ENCODE measurements at regions not wholly inside any gene's neighbourhood (a gene's known extent, or its start where the extent isn't known, plus 50 kb on each side); places are given as distances from the start of the nearest gene placed in this dataset.

DNA sequence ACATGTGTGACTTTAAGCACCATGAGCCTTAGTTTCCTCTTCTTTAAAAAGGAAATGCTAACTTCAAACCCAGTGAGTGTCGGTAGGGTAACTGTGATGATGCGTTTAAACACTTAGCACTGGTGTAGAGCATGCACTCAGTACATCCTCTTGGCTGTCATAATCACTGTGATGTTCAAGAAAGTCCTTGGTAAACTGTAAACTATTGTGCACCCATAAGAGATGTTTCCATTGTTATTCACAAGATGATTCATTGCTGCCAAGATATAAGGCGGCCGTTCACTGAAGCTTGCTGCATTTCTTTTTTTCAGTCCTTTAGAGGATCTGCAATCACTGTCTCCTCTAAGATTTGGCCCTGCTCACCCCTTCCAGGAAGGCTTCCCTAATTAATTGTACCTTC, 61.8 kb upstream of the DAB1 start:
- H3F3A ChIP-seq (ENCODE audit: insufficient read depth): no peaks in the 10 kb centered on the region
- no peaks in the 10 kb centered on the region for H3K79me2 ChIP-seq (ENCODE audit: insufficient read depth, low read length)
- TF ChIP-seq, protein P1, sequence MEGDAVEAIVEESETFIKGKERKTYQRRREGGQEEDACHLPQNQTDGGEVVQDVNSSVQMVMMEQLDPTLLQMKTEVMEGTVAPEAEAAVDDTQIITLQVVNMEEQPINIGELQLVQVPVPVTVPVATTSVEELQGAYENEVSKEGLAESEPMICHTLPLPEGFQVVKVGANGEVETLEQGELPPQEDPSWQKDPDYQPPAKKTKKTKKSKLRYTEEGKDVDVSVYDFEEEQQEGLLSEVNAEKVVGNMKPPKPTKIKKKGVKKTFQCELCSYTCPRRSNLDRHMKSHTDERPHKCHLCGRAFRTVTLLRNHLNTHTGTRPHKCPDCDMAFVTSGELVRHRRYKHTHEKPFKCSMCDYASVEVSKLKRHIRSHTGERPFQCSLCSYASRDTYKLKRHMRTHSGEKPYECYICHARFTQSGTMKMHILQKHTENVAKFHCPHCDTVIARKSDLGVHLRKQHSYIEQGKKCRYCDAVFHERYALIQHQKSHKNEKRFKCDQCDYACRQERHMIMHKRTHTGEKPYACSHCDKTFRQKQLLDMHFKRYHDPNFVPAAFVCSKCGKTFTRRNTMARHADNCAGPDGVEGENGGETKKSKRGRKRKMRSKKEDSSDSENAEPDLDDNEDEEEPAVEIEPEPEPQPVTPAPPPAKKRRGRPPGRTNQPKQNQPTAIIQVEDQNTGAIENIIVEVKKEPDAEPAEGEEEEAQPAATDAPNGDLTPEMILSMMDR (IDR thresholded peaks at IDR 0.05; ENCODE audit: insufficient read depth, low read length, poor library complexity, severe bottlenecking): no peak
- TF ChIP-seq EZH2phosphoT487 (conservative IDR thresholded peaks at IDR 0.05; ENCODE audit: low read length): no peak
- no peak overlapping the region for H3K4me2 ChIP-seq (ENCODE audit: low read depth, low read length, poor library complexity, severe bottlenecking)
- no peaks in the 10 kb centered on the region for H3K27me3 ChIP-seq (ENCODE audit: low read length)
- no peaks in the 10 kb centered on the region for H3K36me3 ChIP-seq (ENCODE audit: low read length)
- H3K27ac ChIP-seq (ENCODE audit: low read depth, low read length): no peak overlapping the region
- H3K9ac ChIP-seq (ENCODE audit: low read length): no peak overlapping the region
- no peaks in the 10 kb centered on the region for H3K9me2 ChIP-seq (replicated peaks; ENCODE audit: insufficient read depth, low read length)
- H3K9me3 ChIP-seq (ENCODE audit: insufficient read depth, low read length): no peaks in the 10 kb centered on the region
- no peak overlapping the region for H2AFZ ChIP-seq (ENCODE audit: low read depth, low read length, severe bottlenecking)
- no peaks in the 10 kb centered on the region for H4K20me1 ChIP-seq (ENCODE audit: low read depth, low read length)
- no peak overlapping the region for H3K4me3 ChIP-seq (ENCODE audit: insufficient read depth, low read length, poor library complexity, severe bottlenecking)

DNA sequence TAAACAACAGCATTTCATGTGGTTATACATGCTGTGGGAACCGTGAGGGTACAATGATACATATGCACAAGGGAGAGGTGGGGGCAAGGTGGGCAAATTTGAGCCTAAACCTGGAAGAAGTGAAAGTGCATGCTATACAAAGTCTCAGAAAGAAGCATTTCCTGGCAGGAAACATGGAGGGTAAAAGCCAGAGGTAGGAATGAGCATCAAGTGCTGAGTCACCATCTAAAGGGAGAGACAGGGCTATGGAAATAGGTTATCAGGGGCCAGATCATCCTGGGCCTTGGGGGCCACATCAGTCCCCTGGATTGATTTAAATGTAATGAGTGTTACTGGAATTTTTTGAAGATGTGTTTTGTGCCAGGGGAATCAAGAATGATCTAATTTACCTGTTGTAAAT, 60.1 kb upstream of the DAB1 start:
- H3K79me2 ChIP-seq (ENCODE audit: insufficient read depth, low read length): no peaks in the 10 kb centered on the region
- H3K4me3 ChIP-seq (ENCODE audit: insufficient read depth, low read length, poor library complexity, severe bottlenecking): no peak overlapping the region
- no peaks in the 10 kb centered on the region for H3F3A ChIP-seq (ENCODE audit: insufficient read depth)
- no peaks in the 10 kb centered on the region for H3K9me2 ChIP-seq (replicated peaks; ENCODE audit: insufficient read depth, low read length)
- H3K4me2 ChIP-seq (ENCODE audit: low read depth, low read length, poor library complexity, severe bottlenecking): no peak overlapping the region
- H3K27me3 ChIP-seq (ENCODE audit: low read length): no peaks in the 10 kb centered on the region
- no peak overlapping the region for H3K9ac ChIP-seq (ENCODE audit: low read length)
- H3K27ac ChIP-seq (ENCODE audit: low read depth, low read length): no peak overlapping the region
- H3K9me3 ChIP-seq (ENCODE audit: insufficient read depth, low read length): no peaks in the 10 kb centered on the region
- no peaks in the 10 kb centered on the region for H3K36me3 ChIP-seq (ENCODE audit: low read length)
- no peak overlapping the region for H2AFZ ChIP-seq (ENCODE audit: low read depth, low read length, severe bottlenecking)
- TF ChIP-seq EZH2phosphoT487 (conservative IDR thresholded peaks at IDR 0.05; ENCODE audit: low read length): no peak
- TF ChIP-seq, protein P1 (IDR thresholded peaks at IDR 0.05; ENCODE audit: insufficient read depth, low read length, poor library complexity, severe bottlenecking): no peak
- H4K20me1 ChIP-seq (ENCODE audit: low read depth, low read length): no peaks in the 10 kb centered on the region

DNA sequence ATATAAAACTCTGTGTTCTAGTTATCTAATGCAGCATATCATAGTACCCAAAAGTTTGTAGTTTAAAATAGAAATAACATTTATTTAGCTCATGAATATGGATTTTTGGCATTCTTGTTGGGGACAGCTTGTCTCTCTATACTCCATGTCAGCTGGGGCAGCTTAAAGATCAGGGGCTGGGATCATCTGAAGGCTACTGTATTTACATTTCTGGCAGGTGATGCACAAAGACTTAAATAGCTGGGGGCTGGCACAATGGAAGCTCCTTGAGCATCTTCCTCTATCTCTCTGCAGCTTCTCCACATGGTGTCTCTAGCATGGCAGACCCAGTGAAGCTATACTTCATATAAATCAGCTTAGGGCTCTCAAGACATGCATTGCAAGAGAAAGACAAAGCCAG, 55.6 kb upstream of the DAB1 start:
- H3K36me3 ChIP-seq (ENCODE audit: low read length): no peaks in the 10 kb centered on the region
- H3K4me3 ChIP-seq (ENCODE audit: insufficient read depth, low read length, poor library complexity, severe bottlenecking): no peak overlapping the region
- no peaks in the 10 kb centered on the region for H3K9me2 ChIP-seq (replicated peaks; ENCODE audit: insufficient read depth, low read length)
- H2AFZ ChIP-seq (ENCODE audit: low read depth, low read length, severe bottlenecking): no peak overlapping the region
- no peak overlapping the region for H3K9ac ChIP-seq (ENCODE audit: low read length)
- no peaks in the 10 kb centered on the region for H3K79me2 ChIP-seq (ENCODE audit: insufficient read depth, low read length)
- H3K27me3 ChIP-seq (ENCODE audit: low read length): no peaks in the 10 kb centered on the region
- H3K4me2 ChIP-seq (ENCODE audit: low read depth, low read length, poor library complexity, severe bottlenecking): no peak overlapping the region
- no peak for TF ChIP-seq EZH2phosphoT487 (conservative IDR thresholded peaks at IDR 0.05; ENCODE audit: low read length)
- TF ChIP-seq, protein P1 (IDR thresholded peaks at IDR 0.05; ENCODE audit: insufficient read depth, low read length, poor library complexity, severe bottlenecking): no peak
- H3K9me3 ChIP-seq (ENCODE audit: insufficient read depth, low read length): no peaks in the 10 kb centered on the region
- no peaks in the 10 kb centered on the region for H3F3A ChIP-seq (ENCODE audit: insufficient read depth)
- no peak overlapping the region for H3K27ac ChIP-seq (ENCODE audit: low read depth, low read length)
- H4K20me1 ChIP-seq (ENCODE audit: low read depth, low read length): no peaks in the 10 kb centered on the region

DNA sequence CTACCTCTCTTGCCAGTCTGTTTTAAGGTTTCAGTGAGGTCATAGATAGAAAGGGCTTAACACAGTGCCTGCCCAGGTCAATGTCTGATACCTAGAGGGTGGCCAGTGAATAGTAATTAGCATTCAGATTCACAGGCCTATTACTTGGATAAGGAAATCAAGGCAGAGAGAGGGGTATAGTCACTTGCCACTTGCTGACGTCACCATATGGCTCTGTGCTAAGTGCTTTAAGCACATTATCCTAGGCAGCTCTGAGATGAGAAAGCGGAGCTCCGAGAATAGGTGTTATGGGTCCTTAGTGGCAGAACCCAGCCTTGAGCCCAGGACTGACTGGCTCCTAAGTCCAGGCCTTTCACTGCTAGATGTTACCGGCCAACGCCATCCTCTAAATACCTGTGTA, 51.5 kb upstream of the DAB1 start:
- no peak overlapping the region for H2AFZ ChIP-seq (ENCODE audit: low read depth, low read length, severe bottlenecking)
- TF ChIP-seq, protein P1 (IDR thresholded peaks at IDR 0.05; ENCODE audit: insufficient read depth, low read length, poor library complexity, severe bottlenecking): no peak
- TF ChIP-seq EZH2phosphoT487 (conservative IDR thresholded peaks at IDR 0.05; ENCODE audit: low read length): no peak

More for the DNA sequence above, 51.5 kb upstream of the DAB1 start:
- no peaks in the 10 kb centered on the region for H3K9me3 ChIP-seq (ENCODE audit: insufficient read depth, low read length)
- H3K36me3 ChIP-seq (ENCODE audit: low read length): no peaks in the 10 kb centered on the region
- H3K4me3 ChIP-seq (ENCODE audit: insufficient read depth, low read length, poor library complexity, severe bottlenecking): no peak overlapping the region
- no peak overlapping the region for H3K4me2 ChIP-seq (ENCODE audit: low read depth, low read length, poor library complexity, severe bottlenecking)
- no peaks in the 10 kb centered on the region for H3K79me2 ChIP-seq (ENCODE audit: insufficient read depth, low read length)
- no peaks in the 10 kb centered on the region for H4K20me1 ChIP-seq (ENCODE audit: low read depth, low read length)
- no peak overlapping the region for H3K9ac ChIP-seq (ENCODE audit: low read length)
- no peaks in the 10 kb centered on the region for H3K9me2 ChIP-seq (replicated peaks; ENCODE audit: insufficient read depth, low read length)
- H3K27me3 ChIP-seq (ENCODE audit: low read length): no peaks in the 10 kb centered on the region
- no peaks in the 10 kb centered on the region for H3F3A ChIP-seq (ENCODE audit: insufficient read depth)
- no peak overlapping the region for H3K27ac ChIP-seq (ENCODE audit: low read depth, low read length)
